SK-N-SH (cell line): ENCODE measurements at regions not wholly inside any gene's neighbourhood (a gene's known extent, or its start where the extent isn't known, plus 50 kb on each side); places are given as distances from the start of the nearest gene placed in this dataset.

Experiments used
- CTCF ChIA-PET: fragments of 300-600, 350-600 bp; formaldehyde crosslinking; extraction: SDS; loops from one replicate; lab custom pipeline; 2021; lab: Yijun Ruan, JAX
- POLR2A ChIA-PET: fragments of 350-600 bp; sonication (Branson Sonifier 250); formaldehyde crosslinking; extraction: SDS; loops from one replicate; lab custom pipeline; 2020; ENCODE audit warnings: antibody characterized with exemption, inconsistent platforms; lab: Yijun Ruan, JAX
- DNase-seq: peaks from one replicate; pipeline ENCODE4 v3.0.0; 2012
- H2AFZ ChIP-seq: fragments of 200-600 bp; sonication (generic); 2 replicates; pipeline ENCODE4 v1.8.1; 2016; ENCODE audit warnings: antibody characterized with exemption, mild to moderate bottlenecking, low read depth
- H3F3A ChIP-seq: fragments of 200-600 bp; sonication (generic); replicated peaks from 2 replicates; pipeline ENCODE3; 2016; ENCODE audit warnings: antibody characterized with exemption, mild to moderate bottlenecking; ENCODE audit not compliant: insufficient read depth
- H3K27ac ChIP-seq, 2 experiments: fragments of 200-500 bp in 1 of 2; fragments of 200-600 bp in 1 of 2; sonication (Bioruptor generic) in 1 of 2; sonication (generic), shearing (Covaris generic) in 1 of 2; 2 replicates each; pipeline versions ENCODE4 v1.5.1 to v1.6.1; 2014 to 2016; ENCODE audit warnings: low read depth in 2 of 2, inconsistent platforms in 1 of 2, low read length in 1 of 2, mild to moderate bottlenecking in 1 of 2, mixed read lengths in 1 of 2
- H3K27me3 ChIP-seq: fragments of 200-600 bp; sonication (generic), shearing (Covaris generic); 2 replicates; pipeline ENCODE4 v1.6.1; 2016; ENCODE audit warnings: mixed run types; ENCODE audit not compliant: insufficient read depth
- H3K36me3 ChIP-seq, 2 experiments: fragments of 200-500 bp in 1 of 2; fragments of 200-600 bp in 1 of 2; sonication (Bioruptor generic) in 1 of 2; sonication (generic) in 1 of 2; replicated peaks in 1 of 2; 2 replicates each; pipeline versions ENCODE3 to v1.5.1; 2014 to 2016; ENCODE audit warnings: low read length in 1 of 2, mild to moderate bottlenecking in 1 of 2; ENCODE audit not compliant: insufficient read depth in 2 of 2, control insufficient read depth in 1 of 2
- H3K4me1 ChIP-seq, 2 experiments: fragments of 200-500 bp in 1 of 2; fragments of 200-600 bp in 1 of 2; sonication (Bioruptor generic) in 1 of 2; sonication (generic), shearing (Covaris generic) in 1 of 2; 2 replicates each; pipeline versions ENCODE4 v1.5.1 to v1.6.1; 2014 to 2016; ENCODE audit warnings: low read depth in 1 of 2, low read length in 1 of 2, mixed run types in 1 of 2; ENCODE audit not compliant: insufficient read depth in 2 of 2, control insufficient read depth in 1 of 2
- H3K4me2 ChIP-seq: fragments of 200-600 bp; sonication (generic), shearing (Covaris generic); 2 replicates; pipeline ENCODE4 v1.6.1; 2017; ENCODE audit warnings: mixed run types
- H3K4me3 ChIP-seq, 2 experiments: fragments of 200-500 bp in 1 of 2; fragments of 200-600 bp in 1 of 2; sonication (Bioruptor generic) in 1 of 2; sonication (generic), shearing (Covaris generic) in 1 of 2; 2 replicates each; pipeline versions ENCODE4 v1.5.1 to v1.8.1; 2014 to 2016; ENCODE audit warnings: low read depth in 2 of 2, inconsistent platforms in 1 of 2, low read length in 1 of 2, mild to moderate bottlenecking in 1 of 2, mixed read lengths in 1 of 2, moderate library complexity in 1 of 2
- H3K79me2 ChIP-seq: fragments of 200-600 bp; sonication (generic); 2 replicates; pipeline ENCODE4 v1.8.1; 2017; ENCODE audit warnings: mild to moderate bottlenecking; ENCODE audit not compliant: insufficient read depth
- H3K9ac ChIP-seq: fragments of 200-600 bp; sonication (generic); 2 replicates; pipeline ENCODE4 v1.6.1; 2017; ENCODE audit warnings: mixed run types
- H3K9me2 ChIP-seq: fragments of 200-600 bp; sonication (generic); 2 replicates; pipeline ENCODE4 v1.6.1; 2017; ENCODE audit warnings: mixed run types
- H3K9me3 ChIP-seq: fragments of 200-600 bp; sonication (generic); 2 replicates; pipeline ENCODE4 v1.6.1; 2017; ENCODE audit warnings: mixed run types, mild to moderate bottlenecking, moderate library complexity
- H4K20me1 ChIP-seq: fragments of 200-600 bp; sonication (generic); 2 replicates; pipeline ENCODE4 v1.6.1; 2017; ENCODE audit warnings: mild to moderate bottlenecking, mixed run types; ENCODE audit not compliant: insufficient read depth
- CHD2 ChIP-seq: fragments of 150-350 bp; IDR thresholded peaks from 2 replicates; pipeline ENCODE4 v1.6.1; 2018; ENCODE audit warnings: low read length; ENCODE audit not compliant: partially characterized antibody
- CTCF ChIP-seq: fragments of 200-600 bp; sonication (generic); IDR thresholded peaks from 2 replicates; pipeline ENCODE4 v1.6.1; 2017; ENCODE audit warnings: antibody characterized with exemption, mild to moderate bottlenecking, moderate library complexity
- ELF1 ChIP-seq: IDR thresholded peaks from 2 replicates; pipeline ENCODE4 v1.4.0; 2012
- EP300 ChIP-seq, 2 experiments: IDR thresholded peaks; 2 replicates each; pipeline versions ENCODE4 v1.4.0 to v1.6.1; 2012; ENCODE audit warnings: borderline replicate concordance in 1 of 2, low read depth in 1 of 2, low read length in 1 of 2
- FOXJ3 ChIP-seq: sonication (generic); formaldehyde crosslinking; IDR thresholded peaks from 2 replicates; pipeline ENCODE4 v1.5.1; 2020; ENCODE audit warnings: mild to moderate bottlenecking, missing genetic modification reagents
- GABPA ChIP-seq: IDR thresholded peaks from 2 replicates; pipeline ENCODE4 v1.4.0; 2012; ENCODE audit warnings: low read depth, mild to moderate bottlenecking
- GATA2 ChIP-seq: sonication (generic); formaldehyde crosslinking; IDR thresholded peaks from 2 replicates; pipeline ENCODE4 v1.5.0; 2020; ENCODE audit warnings: mild to moderate bottlenecking, missing genetic modification reagents
- IRF3 ChIP-seq: fragments of 150-350 bp; IDR thresholded peaks from 2 replicates; pipeline ENCODE4 v1.6.1; 2016; ENCODE audit warnings: mild to moderate bottlenecking, low read depth, low read length
- MAX ChIP-seq: IDR thresholded peaks from 2 replicates; pipeline ENCODE4 v1.4.0; 2012; ENCODE audit warnings: low read depth
- MEF2A ChIP-seq: IDR thresholded peaks from 2 replicates; pipeline ENCODE4 v1.4.0; 2012; ENCODE audit warnings: low read depth, borderline replicate concordance
- NFIC ChIP-seq: IDR thresholded peaks from 2 replicates; pipeline ENCODE4 v1.4.0; 2012; ENCODE audit warnings: borderline replicate concordance
- RAD21 ChIP-seq: IDR thresholded peaks from 2 replicates; pipeline ENCODE4 v1.6.1; 2012; ENCODE audit warnings: mild to moderate bottlenecking, low read length
- RCOR1 ChIP-seq: fragments of 150-350 bp; IDR thresholded peaks from 2 replicates; pipeline ENCODE4 v1.6.1; 2017; ENCODE audit warnings: antibody characterized with exemption, low read length
- RXRA ChIP-seq: IDR thresholded peaks from 2 replicates; pipeline ENCODE4 v1.4.0; 2012; ENCODE audit warnings: low read depth, mild to moderate bottlenecking, borderline replicate concordance
- SMC3 ChIP-seq: IDR thresholded peaks from 2 replicates; pipeline ENCODE4 v1.6.1; 2012; ENCODE audit warnings: low read depth, low read length, improper control_type of control experiment
- TAF1 ChIP-seq: IDR thresholded peaks from 2 replicates; pipeline ENCODE4 v1.6.1; 2012; ENCODE audit warnings: low read depth, mild to moderate bottlenecking, low read length, moderate library complexity, borderline replicate concordance
- TCF12 ChIP-seq: IDR thresholded peaks from 2 replicates; pipeline ENCODE4 v1.4.0; 2012
- TEAD4 ChIP-seq: IDR thresholded peaks from 2 replicates; pipeline ENCODE4 v1.4.0; 2012; ENCODE audit warnings: mild to moderate bottlenecking, borderline replicate concordance; ENCODE audit not compliant: insufficient read depth
- USF2 ChIP-seq: fragments of 150-350 bp; IDR thresholded peaks from 2 replicates; pipeline ENCODE4 v1.6.1; 2017; ENCODE audit warnings: antibody characterized with exemption, low read length, low read depth, borderline replicate concordance
- YY1 ChIP-seq: IDR thresholded peaks from 2 replicates; pipeline ENCODE4 v1.4.0; 2012; ENCODE audit warnings: low read depth, mild to moderate bottlenecking
- ZBTB33 ChIP-seq: IDR thresholded peaks from 2 replicates; pipeline ENCODE4 v1.4.0; 2012; ENCODE audit warnings: low read depth, borderline replicate concordance

- Histone ChIP-seq H4K20me1 (no peaks in the 10 kb centered on the region), H3K4me2 (no peak overlapping the region), H3K4me1 (no peaks in the 10 kb centered on the region; a peak in 2 of 4 replicates), H3K36me3 (no peaks in the 10 kb centered on the region), H3K9me3 (no peaks in the 10 kb centered on the region), H3K27me3 (no peaks in the 10 kb centered on the region), H3F3A (no peaks in the 10 kb centered on the region), H3K27ac (peak overlapping the region in 1 of 2 experiments; percentile 60; a peak in 2 of 4 replicates), H3K4me3 (no peak overlapping the region), H2AFZ (no peak overlapping the region), H3K9ac (no peak overlapping the region), H3K79me2 (no peaks in the 10 kb centered on the region), H3K9me2 (no peaks in the 10 kb centered on the region)
- DNase-seq: peak; percentile 18
- TF ChIP-seq MEF2A (no peak), CHD2 (no peak), NFIC (no peak), CTCF (no peak), FOXJ3 (CRISPR knock-in tag) (0 out of 2 replicates have a peak, but pooled peaks have one; percentile 23), TAF1 (no peak), GATA2 (CRISPR knock-in tag) (no peak), GABPA (no peak), MAX (no peak), ZBTB33 (no peak), YY1 (no peak), TEAD4 (no peak), TCF12 (no peak), IRF3 (no peak), RAD21 (no peak), USF2 (no peak), RXRA (no peak), RCOR1 (peak; percentile 18; the same call in 1 of the 2 replicates), EP300 (IDR thresholded peaks at IDR 0.05; ENCODE audit: borderline replicate concordance in 1 of 2, low read depth in 1 of 2, low read length in 1 of 2) (peak in 1 of 2 experiments; percentile 60; a peak in 2 of 4 replicates), ELF1 (no peak), SMC3 (no peak)
- POLR2A ChIA-PET: no interaction called here
- CTCF ChIA-PET: interaction anchor here (1.2 to 1.8 kb wide), 2 partner anchors 9 to 32 kb away, joined by 3 read pairs; no protein-coding TSS in a partner anchor
Measured at GRCh38 chr9:28394774-28395173, 821.5 kb upstream of the C9orf72 start.
